Stimulated activated CD4-positive, alpha-beta T cell treated with anti-CD3 and anti-CD28 coated beads, TNF-alpha, amount 100 ng/mL, for 48 hours (primary cell): ENCODE measurements at regions not wholly inside any gene's neighbourhood (a gene's known extent, or its start where the extent isn't known, plus 50 kb on each side); places are given as distances from the start of the nearest gene placed in this dataset.

ENCODE experiments used
- DNase-seq, 3 donors: peaks; one replicate each; pipeline ENCODE4 v3.0.0-alpha.2; 2020; ENCODE audit warnings: low read depth in 3 of 3

DNA sequence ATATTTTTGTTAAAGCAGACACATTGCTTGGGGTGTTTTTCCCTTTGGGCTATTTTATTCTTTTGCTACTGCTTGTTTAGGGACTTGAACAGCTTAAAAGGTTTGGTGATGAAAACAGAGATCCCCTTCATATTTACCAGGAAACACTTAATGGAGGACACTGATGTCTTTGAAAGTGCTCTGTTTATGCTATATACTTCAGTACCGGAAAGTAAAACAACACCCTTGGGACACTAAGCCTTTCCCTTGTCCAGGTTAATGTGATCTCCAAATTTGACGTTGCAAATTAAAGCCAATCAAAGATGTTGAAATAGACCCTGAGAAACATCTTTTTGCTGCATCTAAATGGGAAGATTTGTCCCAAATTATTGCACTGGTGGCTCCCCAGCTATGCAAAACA lies 564.6 kb upstream of the PKDCC start:
- no peak for DNase-seq

DNA sequence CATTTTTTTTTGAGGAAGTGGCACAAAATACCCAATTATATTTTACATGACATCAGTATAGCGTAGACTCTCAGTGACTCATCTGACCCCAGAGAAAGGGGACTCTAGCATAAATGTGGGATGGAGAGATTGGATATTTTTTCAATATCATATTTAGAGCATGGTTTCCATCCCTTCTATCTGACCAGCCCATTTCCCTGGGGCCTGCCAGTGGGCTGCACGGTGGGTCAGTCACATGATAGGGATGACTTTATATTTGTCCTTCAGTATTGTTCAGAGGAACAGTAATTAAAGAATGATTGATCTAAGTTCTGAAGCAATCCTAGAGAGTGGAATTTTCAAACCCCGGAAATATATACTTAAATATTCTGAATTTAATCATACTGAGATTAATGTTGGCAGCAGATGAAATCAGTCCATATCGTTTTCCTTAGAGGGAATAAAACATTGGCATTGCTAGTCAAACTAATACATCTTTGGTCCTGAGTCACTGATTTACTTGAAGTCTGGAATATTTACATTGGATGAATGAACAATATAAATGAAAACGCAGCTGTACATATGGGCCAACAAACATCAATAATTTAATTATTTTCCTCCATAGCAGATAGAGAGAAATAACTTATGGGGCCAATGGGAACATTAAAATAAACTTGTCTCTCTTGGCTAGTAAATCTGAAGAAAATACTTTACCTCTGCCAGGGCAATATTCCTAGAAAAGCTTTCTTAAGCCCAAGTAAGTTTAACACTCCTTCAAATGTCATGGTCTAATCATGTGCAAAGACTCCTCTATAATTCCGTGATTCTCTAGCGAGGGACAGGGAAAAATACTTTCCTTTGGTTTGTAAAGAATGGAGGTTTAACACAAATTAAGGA lies 563.6 kb upstream of the PKDCC start:
- no peak for DNase-seq

DNA sequence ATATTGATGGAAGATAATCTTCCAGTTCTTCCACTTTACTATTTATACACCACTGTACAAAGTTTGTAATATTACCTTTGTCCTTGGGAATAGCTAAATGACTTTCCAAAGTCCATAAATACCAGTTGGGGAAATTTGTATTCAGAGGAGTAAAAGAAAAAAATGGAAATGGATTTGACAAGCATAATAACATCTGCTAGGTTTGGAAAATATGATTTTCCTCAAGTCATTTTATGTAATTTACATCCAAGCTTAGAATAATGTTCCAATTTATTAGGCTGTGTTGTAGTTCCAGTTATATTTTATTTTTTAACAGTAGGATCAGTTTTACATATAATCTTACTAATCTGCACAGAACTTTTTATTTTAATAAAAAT lies 563.0 kb upstream of the PKDCC start:
- no peak for DNase-seq

DNA sequence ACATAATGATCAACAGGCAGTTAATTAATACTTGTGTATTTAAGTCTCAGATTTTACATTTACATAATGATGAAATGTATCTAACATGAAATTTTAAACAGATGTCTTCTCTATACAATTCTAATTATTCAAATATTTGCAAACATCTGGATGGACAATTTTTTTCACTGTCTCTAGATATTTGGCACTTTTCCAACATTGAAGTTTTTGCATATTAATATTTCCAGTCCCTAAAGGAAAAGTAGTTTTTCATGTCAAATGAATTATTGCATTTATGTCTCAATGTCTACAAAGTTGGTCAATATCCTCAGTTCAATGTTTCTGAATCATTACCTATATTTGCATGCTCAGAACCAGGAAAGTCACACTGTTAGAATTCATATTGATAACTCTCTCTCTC lies 560.9 kb upstream of the PKDCC start:
- no peak for DNase-seq

DNA sequence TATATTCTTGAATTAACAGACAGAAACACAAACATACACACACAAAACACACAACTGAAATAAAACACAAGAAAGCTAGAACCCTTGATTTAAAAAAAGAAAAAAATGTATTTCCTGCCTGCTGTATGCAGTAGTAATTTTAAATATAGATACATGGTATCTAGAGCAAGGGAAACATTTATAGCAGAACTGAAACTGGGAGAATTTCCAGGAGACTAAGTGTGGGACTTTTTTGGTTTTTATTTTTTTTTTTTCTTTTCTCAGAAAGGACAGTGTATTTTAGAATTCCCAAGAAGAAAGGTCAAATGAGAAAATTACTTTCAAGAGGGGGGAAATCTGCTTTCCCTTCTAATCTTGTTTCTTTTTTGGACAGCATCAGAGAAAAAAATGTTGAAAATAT lies 558.9 kb upstream of the PKDCC start:
- no peak for DNase-seq

DNA sequence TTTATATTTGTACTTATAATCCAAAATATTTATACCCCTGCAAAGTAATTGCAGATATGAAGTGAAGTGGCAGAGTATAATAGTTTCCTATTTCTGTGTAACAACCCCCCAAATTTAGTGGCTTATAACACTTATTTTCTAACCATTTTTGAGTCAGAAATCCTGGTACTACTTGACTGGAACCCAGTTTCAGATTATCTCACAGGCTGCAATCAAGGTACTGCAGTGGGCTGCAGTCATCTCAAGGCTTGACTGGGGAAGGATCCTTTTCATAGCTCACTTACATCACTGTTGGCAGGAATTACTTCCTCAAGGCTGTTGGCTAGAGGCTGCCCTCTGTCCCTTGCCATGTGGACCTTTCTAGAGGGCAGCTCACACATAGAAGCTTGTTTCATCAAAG lies 558.2 kb upstream of the PKDCC start:
- DNase-seq: no peak

DNA sequence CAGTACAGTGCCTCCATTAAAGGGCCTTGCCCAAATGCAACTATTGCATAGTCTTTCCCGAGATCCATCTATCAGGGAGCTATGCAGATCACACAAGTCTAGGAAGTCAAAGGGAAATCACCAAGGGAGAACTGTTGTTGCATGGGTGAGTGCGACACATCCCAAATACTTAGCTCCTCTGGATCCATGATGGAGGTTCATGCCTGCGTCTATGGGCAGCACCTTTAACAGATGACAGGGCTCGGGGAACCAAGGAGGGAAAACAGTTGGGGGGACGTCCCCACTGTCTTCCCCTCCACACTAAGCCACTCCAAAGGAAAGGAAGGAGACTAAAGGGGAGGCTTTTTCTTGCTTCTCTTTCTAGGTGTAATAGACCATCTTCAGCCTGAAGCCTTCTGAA lies 552.8 kb upstream of the PKDCC start:
- DNase-seq: no peak

DNA sequence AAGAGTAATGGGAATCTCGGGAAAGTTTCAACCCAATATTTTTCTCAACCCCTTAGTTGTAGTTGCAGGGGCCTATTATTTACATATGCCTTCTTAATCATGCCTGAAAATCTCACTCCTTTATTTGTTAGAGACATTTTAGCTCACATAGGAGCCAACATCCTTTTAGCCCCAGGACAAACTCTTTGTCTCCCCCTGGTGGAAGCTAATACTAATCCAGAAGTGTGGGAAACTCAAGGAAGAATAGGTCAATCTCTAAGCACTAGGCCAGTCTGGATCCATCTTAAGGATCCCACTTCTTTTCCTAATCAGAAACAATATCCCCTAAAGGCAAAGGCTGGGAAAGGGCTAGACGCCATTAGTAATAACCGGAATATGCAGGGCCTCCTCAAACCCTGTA lies 550.9 kb upstream of the PKDCC start:
- peak in 1 of 3 donors; percentile 1 for DNase-seq

DNA sequence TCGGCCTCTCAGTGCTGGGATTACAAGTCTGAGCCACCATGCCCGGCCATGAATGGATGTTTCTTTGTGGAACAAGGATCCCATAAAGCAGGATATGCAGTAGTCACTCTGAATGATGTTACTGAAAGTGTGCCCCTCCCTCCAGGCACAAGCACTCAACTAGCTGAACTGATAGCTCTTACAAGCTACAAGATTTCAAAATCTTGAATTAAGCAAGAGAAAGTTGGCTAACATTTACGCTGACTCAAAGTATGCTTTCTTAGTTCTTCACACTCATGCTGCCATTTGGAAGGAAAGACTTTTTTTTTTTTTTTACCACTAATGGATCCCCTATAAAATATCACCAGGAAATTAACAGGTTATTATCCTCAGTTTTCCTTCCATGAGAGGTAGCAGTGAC lies 549.0 kb upstream of the PKDCC start:
- no peak for DNase-seq

DNA sequence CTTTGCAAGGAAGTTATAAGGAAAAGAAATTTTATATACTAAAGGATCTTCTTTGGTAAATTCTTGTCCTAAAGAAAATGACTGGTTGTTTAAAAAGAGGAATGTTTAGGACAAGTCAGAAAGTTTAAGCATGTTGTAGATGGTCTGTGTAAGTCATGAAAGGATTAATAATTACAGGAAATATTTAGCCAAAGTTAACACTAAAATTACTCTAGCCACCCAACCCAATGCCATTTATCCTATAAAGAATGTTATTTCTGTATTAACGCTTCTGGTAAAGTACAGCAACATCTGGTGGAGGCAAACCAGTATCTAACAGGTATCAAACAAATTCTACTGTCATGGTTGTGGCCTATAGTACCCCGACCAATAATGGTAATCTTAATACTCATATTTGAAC lies 546.9 kb upstream of the PKDCC start:
- DNase-seq: no peak

DNA sequence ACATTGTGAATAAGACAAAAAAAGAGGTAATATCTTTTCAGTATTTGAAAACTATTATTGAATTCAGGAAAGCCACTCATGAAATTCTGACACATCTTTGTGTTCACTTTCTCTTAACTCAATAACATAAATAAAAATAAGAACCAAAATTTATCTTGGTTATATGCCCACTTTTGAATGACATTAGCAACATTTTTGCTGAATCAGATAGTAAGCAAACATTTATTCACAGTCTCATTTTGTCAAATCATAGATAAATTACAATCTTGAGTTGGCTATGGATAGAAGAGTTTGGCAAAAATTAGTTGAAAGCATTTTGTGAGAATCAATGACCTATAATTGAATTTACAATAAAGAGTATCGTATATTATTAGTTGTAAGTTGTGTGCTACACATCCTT lies 545.1 kb upstream of the PKDCC start:
- DNase-seq: no peak

DNA sequence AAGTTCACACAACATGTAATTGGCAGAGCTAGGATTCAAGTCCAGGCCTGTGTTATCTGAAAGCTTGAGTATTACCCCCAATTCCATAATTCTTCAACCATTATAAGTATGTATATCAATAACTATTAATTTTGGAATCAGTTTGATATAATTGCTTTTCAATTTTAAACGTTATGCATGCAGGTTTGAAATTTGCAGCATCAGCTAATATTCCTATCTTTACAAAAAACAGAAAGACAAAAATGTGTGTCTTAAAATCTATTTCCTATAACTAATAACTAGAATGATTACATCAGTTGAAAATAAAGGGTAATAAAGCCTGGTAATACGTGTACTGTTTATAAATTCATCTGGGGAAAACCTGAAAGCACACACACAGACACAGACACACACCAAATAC lies 543.3 kb upstream of the PKDCC start:
- no peak for DNase-seq

DNA sequence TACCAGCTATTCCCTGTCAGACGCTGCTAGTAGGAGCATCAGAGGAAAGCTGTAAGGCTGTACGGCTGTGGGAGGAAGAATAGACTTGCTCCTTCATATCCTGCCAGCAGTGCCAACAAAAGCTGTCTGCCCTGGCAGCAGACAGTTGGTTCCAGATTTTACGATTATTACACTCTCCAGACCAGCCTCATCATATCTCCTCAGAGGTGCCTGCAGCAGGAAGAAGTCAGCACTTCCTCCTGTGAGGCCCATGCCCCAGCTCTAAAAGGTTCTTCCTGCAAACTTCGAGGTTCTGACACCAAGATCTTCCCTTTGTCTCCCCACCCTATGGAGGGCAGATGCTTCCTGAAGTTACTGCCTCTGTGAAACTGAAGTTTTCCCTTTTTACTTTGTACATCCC lies 537.7 kb upstream of the PKDCC start:
- DNase-seq: no peak

DNA sequence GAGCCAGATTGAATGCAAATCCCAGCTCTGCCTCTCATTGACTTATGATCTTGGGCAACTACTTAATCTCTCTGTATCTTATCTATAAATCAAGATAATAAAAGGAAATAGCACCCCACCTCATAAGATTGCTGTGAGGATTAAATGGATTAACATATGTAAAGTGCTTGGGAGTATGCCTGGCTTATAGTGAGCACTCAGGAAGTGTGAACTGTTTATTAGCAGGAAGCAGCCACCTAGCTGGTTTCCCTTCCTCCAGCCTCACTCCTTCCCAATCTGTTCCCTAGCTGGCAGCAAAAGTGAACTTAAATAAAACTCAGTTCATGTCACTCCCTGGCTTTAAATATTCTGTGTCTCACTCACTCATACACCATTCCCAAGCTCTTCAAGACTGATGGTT lies 526.6 kb upstream of the PKDCC start:
- no peak for DNase-seq

DNA sequence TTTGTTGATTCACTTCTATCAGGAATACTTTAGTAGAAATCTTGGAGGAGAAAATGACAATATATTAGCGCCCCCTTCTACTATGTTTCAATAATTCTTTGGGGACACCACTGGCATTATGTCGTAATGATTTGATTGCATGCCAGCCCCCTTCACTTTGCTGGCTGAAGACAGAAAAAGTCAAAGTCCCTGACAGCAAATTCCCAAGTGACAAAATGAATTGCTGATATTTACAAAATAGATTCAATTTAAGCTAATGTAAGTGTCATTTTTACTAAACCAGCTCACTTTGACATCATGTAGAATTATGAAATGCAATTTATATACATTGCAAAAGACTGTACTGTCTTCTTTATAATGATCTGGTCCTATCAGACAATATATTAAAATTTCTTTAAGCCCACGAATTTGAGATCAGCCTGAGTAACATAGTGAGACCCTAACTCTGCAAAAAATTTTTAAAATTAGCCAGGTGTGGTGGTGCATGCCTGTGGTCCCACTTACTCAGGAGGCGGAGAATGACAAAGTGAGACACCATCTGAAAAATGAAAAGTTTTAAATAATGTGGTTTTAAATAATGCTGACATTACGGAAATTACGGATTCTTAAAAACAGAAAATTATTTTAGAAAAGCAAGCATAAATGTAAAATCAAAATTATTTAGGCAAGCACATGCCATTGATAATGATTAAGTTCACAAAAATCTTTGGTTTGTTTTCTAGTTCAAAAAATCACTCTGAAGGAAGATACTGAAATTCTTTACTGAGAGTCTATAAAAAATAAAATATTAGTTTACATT lies 520.1 kb upstream of the PKDCC start:
- DNase-seq: no peak

DNA sequence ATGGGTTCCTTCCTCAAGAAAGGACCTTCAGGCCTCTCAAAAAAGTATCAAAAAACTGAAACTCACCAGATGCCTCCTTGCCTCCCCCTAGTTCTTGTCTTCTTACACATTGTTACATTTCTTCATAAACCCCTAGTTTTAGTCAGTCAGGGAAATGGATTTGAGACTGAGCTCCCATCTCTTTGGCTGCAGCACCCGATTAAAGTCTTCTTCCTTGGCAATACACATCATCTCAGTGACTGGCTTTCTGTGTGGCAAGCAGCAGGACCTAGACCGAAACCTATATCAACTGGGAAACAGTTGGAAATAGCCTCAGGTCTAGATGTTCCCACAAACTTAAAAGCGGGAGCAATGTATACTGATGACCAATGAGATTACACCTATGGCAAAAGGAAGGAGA lies 512.2 kb upstream of the PKDCC start:
- no peak for DNase-seq

DNA sequence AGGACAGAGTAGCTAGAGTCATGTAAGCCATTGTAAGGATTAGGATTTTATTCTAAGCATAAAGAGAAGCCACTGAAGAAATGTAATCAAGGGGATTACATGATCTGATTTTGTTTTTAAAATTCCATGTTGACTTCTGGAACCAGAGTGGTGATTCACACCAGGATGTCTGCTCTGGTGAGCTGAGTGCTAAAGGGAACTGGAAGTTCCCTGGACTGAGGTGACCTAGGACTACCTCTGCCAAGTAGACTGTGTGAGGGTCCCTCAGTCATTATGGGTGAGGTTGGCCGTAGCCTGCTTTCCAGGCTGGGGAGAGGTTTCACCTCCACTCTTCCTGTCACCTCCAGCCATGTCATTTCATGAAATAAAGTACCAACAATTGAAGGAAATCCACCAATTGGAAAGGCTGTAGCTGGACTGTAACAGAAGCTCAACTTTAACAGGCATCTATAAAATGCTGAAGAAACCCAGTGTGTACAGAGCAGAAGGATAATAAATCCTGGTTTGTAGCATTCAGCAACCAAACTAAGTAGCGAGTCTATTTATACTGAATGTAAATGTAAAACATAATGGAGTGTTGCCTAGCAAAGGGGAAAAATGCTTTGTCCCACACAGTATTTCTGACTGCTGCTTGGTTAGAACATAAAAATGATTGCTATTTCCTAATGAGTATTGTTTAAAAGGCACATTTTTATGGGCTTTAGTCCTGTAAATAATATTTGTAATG lies 507.4 kb upstream of the PKDCC start:
- DNase-seq: no peak

DNA sequence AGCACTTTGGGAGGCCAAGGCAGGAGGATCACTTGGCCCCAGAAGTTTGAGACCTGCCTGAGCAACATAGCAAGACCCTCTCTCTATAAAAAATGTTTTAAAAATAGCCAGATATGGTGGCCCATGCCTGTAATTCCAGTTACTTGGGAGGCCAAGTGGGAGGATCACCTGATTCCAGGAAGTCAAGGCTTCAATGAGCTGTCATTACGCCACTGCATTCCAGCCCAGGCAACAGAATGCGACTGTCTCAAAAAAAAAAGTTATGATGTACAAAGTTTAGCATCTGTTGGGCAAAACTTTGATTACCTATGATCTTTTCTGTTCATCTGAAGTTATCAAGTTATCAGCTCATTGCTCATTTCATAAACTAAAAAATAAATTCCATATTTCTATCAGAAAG lies 504.1 kb upstream of the PKDCC start:
- no peak for DNase-seq

DNA sequence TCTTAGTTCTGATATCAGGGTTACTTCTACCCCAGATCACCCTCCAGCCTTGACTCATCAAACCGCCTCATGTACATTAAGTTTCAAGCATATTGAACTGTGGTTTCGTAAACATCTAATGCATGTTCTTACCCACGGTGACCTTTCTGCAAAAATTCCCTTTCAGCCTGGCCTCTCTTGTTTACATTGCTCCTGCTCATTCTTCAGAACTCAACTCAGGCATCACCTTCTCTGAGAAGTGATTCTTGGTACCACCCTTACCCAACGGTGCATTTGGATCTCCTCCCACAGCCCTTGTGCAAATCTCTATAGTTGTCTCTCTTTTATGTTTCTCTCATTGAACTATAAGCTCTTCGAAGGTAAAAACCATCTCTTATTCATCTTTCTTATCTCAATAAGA lies 503.1 kb upstream of the PKDCC start:
- DNase-seq: no peak

DNA sequence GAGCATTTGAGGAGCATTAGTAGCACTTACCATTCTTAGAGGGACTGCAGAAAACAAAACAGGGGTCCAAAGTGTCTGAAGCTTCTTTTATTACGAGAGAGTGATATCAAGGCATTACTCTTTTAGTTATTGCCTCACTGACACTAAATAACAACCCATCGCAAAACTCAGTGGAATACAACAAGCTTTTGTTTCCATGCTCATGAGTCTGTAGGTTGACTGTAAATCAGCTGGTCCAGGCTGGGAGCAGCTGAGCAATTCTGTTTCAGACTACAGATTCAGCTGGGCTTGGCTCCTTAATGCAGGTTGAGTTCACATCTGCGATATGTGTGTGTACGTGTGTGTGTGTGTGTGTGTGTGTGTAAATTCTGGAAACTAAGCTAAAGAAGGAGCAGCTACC lies 501.8 kb upstream of the PKDCC start:
- no peak for DNase-seq

DNA sequence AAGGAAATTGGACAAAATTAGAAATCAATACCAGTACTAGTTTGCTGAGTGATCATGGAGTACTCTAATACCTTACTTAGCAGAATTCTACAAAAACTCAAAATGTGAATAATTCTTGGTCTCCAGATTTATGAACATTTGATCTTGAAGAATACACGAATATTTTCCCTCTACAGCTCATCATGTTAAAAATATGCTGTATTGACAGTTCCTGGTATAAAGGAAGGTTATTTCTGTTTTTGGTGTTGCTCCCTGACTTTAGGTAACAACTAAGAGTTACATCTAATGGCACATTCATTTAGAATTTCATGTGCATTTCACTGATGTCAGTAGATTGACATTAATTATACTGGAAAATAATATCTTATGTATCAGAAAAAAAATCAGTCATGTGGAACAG lies 479.2 kb upstream of the PKDCC start:
- DNase-seq: no peak

DNA sequence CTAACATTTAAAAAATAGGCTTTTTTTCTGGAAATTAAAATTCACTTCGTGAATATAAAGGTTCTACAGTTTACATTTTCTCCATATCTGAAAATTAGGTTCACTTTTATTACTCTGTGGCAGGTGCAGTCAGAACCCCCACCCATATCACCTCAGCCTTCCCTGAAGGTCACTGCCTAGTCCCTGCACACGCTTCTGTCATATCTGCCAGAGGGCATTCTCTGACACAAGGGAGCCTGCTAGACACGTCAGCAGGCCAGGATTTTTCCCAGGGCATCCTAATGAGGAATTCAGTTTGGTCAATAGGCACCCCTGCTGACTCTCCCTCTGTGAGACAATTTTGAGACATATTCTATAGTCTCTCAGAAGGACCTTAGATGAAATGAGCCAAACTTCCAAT lies 475.7 kb upstream of the PKDCC start:
- DNase-seq: no peak

DNA sequence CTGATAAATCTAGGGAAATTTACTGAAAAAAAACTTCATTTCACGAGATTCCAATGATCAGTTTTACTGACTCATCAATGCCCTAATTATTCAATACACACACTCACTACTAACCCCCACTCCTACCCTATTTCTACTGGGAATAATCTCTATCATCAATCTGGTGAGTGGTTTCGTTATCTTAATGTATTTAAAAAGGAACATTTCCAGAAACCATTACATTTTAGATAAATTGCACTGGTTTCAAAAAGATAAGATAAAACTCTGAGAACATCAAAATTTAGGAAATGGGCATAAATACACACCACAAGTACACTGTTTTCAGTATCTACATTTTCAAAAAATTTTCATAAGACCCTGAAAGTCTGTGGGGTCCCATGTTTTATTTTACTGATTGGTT lies 471.4 kb upstream of the PKDCC start:
- no peak for DNase-seq
